Activated T-helper 1 cell treated with anti-CD3 and anti-CD28 coated beads, Interleukin-2, amount 50 U/mL, for 16 hours (primary cell): ENCODE measurements at regions not wholly inside any gene's neighbourhood (a gene's known extent, or its start where the extent isn't known, plus 50 kb on each side); places are given as distances from the start of the nearest gene placed in this dataset.

Experiments used
- DNase-seq, 2 donors: peaks; one replicate each; pipeline ENCODE4 v3.0.0-alpha.2; 2020; ENCODE audit warnings: low read depth in 1 of 2, low spot score in 1 of 2

- no peak for DNase-seq
Observed at GRCh38 chr15:26378304-26378703, 394.6 kb downstream of the GABRB3 start.

DNA sequence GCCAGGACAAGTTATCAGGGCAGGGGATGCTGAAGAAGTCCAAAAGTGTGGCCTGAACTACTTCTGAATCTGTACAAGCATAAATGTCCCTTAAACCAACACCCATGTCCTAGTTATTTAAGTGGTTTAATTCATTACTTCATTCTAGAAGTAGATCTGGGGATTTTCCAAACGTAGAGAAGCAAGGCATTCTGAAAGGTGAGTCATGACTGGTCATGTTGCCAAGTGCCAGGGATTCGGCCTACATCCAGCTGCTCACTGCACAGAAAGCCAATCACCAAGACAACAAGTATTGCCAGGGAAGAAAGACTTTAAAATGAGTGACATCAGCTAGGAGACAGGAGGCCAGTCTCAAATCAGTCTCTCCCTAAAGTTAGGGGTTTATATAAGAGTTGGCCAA, 396.6 kb downstream of the GABRB3 start:
- DNase-seq, result no peak

DNA sequence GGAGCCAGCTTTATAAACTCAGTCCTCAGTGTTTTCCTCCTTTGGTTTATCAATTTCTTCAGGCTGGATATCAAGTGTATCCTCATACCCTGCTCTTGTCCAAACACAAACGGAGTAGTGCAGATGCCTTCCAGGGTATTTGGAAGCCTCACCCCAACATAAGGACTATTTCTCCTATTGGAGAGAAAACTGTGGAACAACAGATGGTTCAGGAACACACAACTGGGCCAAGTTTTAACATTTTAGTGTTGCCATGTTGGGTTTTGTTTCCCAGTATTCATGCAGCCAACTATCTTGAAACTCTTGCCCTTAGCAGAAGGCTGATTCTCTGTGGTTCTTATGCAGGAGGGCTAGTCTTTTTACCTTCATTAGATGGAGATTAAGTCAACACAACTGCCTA, 398.1 kb downstream of the GABRB3 start:
- no peak for DNase-seq

DNA sequence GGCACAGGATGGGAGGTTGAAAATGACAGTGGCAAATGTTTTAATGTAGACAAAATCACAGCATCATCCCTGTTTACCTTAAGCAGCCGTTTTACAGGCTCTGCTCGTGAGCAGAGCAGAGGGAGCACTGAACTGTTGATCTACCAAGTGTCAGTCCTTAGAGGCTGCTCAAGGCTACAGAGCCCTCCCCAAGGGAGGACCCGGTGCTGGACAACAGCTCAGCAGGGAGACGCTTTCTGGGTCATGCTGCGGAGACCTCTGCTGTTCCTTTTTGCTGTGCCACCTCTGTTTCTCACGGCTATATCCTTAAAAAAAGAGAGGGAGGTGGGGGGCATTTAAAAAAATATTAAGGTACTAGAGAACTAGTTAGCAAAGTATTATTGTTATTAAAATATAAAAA, 400.2 kb downstream of the GABRB3 start:
- DNase-seq, result no peak

DNA sequence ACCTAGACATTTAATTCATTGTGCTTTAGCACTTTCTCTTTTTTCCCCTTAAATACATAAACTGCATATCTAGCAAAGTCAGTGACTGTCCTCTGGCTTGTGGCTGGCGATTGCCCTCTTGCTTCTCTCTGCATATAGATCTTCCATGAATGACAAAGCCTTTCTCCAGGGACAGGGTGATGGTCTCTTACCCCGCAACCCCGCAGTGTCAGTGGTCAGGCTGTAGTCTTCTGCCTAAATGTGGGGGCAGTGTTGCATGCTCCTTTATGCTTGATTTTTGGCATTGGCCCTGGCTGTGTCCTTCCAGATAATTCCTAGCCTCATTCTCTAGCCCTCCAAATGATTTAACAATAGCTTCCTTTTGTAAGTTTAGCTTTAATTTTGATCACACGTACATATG, 407.8 kb downstream of the GABRB3 start:
- DNase-seq, result no peak

- no peak for DNase-seq
Observed at GRCh38 chr15:26359855-26360254, 413.0 kb downstream of the GABRB3 start.

- DNase-seq, result no peak
Observed at GRCh38 chr15:26358708-26359107, 414.2 kb downstream of the GABRB3 start.

DNA sequence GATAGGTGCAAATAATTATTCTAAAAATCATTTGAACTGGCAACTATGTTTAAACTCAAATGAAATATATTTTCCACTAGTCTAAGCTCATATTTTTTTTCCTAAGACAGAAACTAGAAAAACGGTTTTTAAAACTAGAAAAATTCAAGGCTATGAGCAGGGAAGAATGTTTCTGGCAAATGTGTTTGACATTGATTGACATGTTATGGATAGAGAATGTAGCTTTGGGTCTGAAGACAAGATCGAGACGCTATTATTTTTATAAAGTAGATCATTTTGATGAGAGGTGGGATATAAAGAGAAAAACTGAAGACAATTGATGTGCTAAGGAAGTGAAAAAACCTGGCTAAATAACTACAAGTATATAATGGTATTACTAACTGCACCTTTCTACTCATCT, 415.2 kb downstream of the GABRB3 start:
- no peak for DNase-seq

- DNase-seq, result no peak
Observed at GRCh38 chr15:26355472-26356074, 417.3 kb downstream of the GABRB3 start.

DNA sequence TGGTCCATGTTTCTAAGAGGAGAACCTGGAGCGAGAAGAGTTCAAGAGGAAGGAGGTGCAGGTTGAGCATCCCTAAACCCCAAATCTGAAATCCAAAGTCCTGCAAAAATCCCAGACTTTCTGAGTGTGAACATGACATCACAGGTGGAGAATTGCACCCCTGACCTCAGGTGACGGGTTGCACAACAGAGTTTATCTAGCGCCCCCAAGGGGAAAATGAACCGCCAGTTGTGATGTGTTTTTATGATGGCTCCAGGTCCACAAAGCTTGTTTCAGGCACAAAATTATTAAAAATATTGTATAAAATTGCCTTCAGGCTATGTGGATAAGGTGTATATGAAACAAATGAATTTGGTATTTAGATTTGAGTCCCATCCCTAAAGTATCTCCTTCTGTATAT, 420.0 kb downstream of the GABRB3 start:
- no peak for DNase-seq

DNA sequence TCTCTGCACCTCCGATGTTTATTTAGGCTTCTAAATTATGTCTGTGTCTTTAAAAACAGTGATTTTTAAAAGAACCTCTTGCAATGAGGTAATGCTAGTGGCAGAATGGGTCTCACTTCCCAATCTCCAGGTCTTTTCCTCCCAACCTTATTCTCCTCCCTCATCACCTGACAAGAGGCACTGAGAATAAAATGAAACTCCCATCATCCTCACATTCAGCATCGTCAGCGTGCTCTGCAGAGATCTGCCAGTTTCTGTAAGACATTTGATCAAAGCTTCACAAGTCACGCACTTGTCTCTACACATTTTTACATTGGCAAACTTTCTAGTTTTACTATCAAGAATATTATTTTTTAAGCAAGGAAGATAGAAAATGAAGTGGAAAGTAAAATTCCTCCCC, 420.5 kb downstream of the GABRB3 start:
- DNase-seq, result no peak

- no peak for DNase-seq
Observed at GRCh38 chr15:26325495-26325894, 447.4 kb downstream of the GABRB3 start.

DNA sequence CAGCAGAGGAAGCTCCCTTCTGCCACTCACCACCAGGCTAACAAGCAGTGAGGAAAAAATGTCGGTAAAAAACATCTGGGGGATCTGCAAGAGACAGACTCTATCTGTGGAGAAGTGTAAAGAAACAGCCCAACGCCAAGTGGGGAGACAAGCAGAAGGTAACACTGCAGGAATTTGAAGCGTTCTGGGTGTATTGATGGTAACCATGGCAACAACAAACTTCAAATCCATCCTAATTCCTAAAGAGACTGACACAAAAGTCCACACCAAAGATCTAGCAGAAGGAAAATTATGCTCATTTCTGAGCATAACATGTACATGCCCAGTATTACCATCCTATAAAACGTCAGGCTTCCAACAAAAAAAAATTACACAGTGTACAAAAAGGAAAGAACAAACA, 449.3 kb downstream of the GABRB3 start:
- no peak for DNase-seq

GRCh38 chr15:26318689-26319088, 454.2 kb downstream of the GABRB3 start:
- DNase-seq, result no peak

DNA sequence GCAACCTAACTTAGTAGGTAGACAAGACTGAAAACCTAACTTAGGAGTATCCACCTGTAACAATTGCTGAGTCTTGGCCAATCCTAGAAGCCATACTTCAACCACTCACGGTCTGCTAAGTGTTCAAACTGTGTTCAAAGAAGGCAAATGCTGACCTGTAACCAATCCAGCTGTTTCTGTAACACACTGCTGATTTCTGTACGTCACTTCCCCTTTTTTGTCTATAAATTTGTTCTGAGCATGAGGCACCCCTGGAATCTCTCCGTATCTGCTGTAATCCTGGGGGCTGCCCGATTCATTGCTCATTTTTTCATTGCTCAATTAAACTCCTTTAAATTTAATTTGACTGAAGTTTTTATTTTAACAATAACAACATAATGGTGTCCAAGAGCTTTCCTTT, 451.4 kb upstream of the ATP10A start:
- DNase-seq, result no peak

GRCh38 chr15:26311710-26312236, 448.6 kb upstream of the ATP10A start:
- DNase-seq, result no peak

- no peak for DNase-seq
Observed at GRCh38 chr15:26298659-26299170, 435.6 kb upstream of the ATP10A start.

DNA sequence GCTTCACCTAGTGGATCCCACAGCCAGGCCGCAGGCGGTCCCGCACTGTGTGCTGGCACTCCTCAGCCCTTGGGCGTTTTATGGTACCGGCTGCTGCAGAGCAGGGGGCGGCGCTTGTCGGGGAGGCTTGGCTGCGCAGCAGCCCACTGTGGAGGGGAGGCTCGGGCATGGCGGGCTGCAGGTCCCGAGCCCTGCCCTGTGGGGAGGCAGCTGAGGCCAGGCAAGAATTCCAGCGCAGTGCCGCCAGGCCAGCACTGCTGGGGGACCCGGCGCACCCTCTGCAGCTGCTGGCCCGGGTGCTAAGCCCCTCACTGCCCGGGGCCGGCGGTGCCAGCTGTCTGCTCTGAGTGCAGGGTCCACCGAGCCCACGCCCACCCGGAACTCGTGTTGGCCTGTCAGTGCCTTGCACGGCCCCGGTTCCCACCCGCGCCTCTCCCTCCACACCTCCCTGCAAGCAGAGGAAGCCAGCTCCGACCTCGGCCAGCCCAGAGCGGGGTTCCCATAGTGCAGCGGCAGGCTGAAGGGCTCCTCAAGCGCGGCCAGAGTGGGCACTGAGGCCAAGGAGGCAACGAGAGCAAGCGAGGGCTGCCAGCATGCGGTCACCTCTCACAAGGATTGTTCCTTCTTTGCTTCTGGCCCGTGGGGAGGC, 435.0 kb upstream of the ATP10A start:
- no peak for DNase-seq

DNA sequence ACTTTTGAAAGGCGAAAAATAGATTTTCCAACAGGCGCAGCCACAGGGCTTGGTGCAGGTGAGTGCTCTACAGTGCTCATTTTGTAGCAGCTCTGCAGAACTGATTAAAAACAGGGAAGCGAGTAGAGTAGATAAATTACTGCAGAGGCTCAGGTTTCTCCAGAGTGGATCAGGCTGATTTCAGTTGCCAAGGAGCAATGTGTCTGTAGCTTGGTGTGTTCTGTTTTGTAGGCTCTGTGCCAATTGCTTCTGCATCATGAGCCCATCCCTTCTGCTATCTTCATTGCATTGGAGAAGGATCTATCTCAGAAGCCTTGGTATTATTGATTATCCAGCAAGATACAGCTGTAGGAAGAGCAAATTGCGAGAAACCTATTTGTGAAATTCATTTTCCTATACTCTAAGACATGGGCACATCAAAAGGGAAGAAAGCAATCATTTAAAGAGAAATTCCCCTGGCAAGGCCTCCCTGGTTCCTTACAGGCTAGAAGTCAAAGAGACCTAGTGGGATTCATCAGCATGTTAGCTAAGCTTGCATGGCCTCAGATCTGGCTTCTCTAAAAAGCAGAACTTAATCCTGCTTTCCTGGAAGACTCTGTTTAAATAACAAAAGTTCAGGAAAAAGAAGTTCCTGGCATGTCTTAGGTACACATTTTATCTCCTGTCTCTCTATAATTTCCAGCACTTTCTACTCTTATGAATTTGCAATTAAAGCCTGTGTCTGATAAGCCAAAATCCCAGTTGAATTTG, 432.4 kb upstream of the ATP10A start:
- DNase-seq, result no peak

- DNase-seq, result no peak
Observed at GRCh38 chr15:26294059-26294689, 431.0 kb upstream of the ATP10A start.

GRCh38 chr15:26287381-26287780, 424.3 kb upstream of the ATP10A start:
- DNase-seq, result no peak

- no peak for DNase-seq
Observed at GRCh38 chr15:26280281-26280680, 417.2 kb upstream of the ATP10A start.
